Fibroblast of pulmonary artery (primary cell): ENCODE measurements at regions not wholly inside any gene's neighbourhood (a gene's known extent, or its start where the extent isn't known, plus 50 kb on each side); places are given as distances from the start of the nearest gene placed in this dataset.

ENCODE experiments used
- DNase-seq: peaks from one replicate; pipeline ENCODE4 v3.0.0-alpha.2; 2010; ENCODE audit warnings: low read depth
- H3K4me3 ChIP-seq: replicated peaks from 2 replicates; pipeline ENCODE4 v1.5.1; 2011; ENCODE audit warnings: low read depth, mild to moderate bottlenecking, control low read depth, low read length, moderate library complexity
- TF ChIP-seq, protein P1 (sequence below): IDR thresholded peaks from 2 replicates; pipeline ENCODE4 v1.5.1; 2011; ENCODE audit warnings: mild to moderate bottlenecking, control low read depth, low read length, inconsistent platforms; ENCODE audit errors: missing control alignments

DNA sequence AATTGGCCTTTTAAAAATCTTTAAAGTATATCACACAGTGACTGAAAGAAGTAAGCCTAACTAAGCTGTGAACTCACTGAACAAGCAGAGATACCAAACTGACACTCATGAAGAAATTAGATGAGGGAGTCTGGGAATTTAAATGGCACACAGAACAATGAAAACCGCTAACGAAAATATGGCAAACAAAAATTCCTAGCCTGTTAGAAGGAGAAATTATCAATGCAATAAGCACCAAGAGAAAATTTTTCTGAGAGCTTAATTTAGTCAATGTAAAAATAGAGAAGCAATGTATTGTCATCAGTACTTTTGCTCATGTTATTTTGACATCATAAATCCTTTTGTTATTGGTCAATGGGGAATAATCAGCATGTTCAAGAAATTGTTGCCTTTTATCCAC lies 291.1 kb upstream of the PDZRN3 start:
- TF ChIP-seq, protein P1, sequence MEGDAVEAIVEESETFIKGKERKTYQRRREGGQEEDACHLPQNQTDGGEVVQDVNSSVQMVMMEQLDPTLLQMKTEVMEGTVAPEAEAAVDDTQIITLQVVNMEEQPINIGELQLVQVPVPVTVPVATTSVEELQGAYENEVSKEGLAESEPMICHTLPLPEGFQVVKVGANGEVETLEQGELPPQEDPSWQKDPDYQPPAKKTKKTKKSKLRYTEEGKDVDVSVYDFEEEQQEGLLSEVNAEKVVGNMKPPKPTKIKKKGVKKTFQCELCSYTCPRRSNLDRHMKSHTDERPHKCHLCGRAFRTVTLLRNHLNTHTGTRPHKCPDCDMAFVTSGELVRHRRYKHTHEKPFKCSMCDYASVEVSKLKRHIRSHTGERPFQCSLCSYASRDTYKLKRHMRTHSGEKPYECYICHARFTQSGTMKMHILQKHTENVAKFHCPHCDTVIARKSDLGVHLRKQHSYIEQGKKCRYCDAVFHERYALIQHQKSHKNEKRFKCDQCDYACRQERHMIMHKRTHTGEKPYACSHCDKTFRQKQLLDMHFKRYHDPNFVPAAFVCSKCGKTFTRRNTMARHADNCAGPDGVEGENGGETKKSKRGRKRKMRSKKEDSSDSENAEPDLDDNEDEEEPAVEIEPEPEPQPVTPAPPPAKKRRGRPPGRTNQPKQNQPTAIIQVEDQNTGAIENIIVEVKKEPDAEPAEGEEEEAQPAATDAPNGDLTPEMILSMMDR, result no peak
- DNase-seq, result no peak
- H3K4me3 ChIP-seq, result no peak overlapping the region

DNA sequence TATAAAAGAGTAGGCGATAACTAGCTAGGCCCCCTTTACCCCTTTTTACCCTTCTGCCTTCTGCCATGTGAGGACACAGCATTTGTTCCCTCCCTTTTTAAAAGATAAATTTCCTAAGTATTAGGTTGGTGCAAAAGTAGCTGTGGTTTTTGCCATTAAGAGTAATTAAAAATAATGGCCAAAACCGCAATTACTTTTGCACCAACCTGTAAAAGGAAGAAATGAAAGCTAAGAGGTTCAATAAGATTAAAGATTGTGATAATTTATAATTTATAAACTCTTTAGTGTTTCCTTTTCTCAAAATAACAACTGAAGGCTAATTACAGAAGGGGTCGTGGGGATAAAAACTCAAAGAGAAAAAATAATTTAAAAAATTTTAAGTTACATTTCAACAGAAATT lies 283.5 kb upstream of the PDZRN3 start:
- H3K4me3 ChIP-seq, result no peak overlapping the region
- TF ChIP-seq, protein P1, result no peak
- DNase-seq, result no peak

DNA sequence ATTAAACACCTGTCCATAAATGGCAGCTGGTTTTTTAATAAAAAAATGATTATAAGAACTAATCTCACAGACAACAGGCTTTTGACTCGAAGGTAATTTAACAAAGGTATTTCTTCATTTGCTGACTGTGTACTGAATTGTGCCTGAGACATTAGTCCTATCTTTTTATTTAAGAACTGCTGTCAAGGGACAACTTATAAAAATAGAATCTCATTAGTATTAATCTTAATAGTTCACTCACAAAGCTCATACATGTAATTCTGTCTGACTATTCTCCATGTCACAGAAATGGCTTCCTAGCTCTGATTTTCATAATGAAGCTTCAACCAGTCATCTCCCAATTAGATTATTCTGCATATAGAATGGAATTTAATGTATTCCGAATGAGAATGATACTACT lies 276.9 kb upstream of the PDZRN3 start:
- DNase-seq, result no peak
- H3K4me3 ChIP-seq, result no peak overlapping the region
- TF ChIP-seq, protein P1, result no peak

DNA sequence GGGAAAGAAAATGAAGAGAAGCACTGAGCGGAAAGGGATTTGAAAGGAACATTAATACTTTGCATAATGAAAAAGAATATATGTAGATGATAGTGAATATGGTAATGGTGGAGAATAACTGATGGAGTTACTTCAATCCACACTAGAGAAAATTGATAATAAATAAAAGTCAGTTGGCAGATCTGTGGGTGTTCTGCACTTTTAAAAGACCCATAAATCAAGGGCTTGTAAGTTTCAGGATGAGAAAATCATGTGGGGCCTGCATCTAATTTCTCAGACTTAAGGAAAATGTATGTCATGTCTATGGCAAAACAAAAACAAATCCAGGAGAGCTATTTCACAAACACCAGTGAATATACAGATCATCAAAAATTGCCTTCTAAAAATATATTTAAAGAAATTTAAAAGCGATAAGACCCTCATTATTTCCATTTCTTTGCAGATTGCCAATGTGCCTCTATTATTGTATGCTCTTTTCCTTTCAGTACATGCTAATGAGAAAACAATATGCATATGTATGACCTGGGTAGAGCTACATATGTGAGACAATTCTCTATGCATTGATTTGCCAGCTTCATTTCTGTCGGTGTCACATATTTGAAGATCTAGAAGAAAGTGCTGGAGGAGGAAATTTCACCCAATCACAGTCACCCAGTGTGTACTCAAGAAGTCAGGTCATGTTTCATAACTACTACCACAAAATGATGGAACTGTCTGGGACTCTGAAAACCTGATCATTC lies 269.9 kb upstream of the PDZRN3 start:
- DNase-seq, result no peak
- TF ChIP-seq, protein P1, result no peak

DNA sequence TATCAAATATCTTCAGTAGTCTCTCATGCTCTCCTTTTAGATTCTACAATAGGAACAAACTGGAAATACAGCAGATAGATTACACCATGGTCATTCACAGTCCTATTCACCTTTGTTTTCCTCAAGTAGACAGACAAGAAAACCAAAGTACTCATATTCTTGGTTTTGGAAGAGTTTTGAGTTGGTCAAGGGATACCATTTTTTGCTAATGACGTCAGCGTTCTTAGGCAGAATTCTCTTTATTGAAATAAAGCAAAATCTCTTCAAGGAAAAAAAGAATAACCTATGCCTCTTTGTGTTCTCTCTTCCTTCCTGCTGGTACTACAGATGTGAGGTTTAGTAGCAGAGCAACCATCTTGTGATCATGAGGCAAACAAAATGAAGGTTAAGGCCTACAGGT lies 268.3 kb upstream of the PDZRN3 start:
- DNase-seq, result no peak
- TF ChIP-seq, protein P1, result no peak
- no peak overlapping the region for H3K4me3 ChIP-seq

More for the DNA sequence above, 269.9 kb upstream of the PDZRN3 start:
- no peak overlapping the region for H3K4me3 ChIP-seq

DNA sequence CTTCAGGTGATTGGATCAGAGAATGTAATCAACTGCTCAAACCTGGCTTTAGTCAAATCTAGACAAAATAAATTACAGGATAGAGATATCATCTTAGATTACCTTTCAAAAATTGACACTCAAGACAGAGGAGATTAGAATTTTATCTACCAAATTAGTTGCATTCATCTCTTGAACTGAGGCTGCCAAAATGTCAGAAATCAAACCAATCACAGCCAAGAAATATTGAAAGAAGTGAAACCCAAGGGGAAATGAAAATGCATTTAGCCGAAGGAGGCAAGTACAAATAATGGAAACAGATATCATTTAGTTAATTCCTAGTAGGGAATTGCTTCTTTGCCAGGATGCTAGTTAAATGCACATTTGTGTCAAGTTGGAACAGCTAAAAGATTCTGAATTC lies 261.1 kb upstream of the PDZRN3 start:
- no peak for DNase-seq
- TF ChIP-seq, protein P1, result no peak
- no peak overlapping the region for H3K4me3 ChIP-seq

DNA sequence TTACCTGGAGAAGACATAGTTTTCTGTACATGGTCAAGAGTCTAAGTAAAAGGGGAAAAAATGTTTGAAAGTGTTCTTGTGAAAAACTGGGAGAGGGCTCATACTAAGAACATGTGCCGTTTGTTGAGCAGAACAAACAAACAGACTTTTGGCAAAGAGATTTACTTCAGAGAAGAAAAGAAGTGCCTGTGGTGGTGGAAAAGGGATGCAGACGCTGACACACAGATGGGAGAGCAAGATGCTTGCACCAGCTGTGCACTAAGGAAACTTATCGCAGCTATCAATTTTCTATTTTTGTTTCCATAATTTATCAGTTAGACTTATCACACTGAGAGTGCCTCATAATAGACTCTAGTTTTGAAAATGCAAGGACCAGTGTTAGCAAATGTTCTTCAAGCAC lies 259.6 kb upstream of the PDZRN3 start:
- DNase-seq, result no peak
- no peak overlapping the region for H3K4me3 ChIP-seq
- TF ChIP-seq, protein P1, result no peak
